DMS53 treated with DMSO at 0.1 percent for 48 hours (cell line): ENCODE measurements at regions not wholly inside any gene's neighbourhood (a gene's known extent, or its start where the extent isn't known, plus 50 kb on each side); places are given as distances from the start of the nearest gene placed in this dataset.
A peak's percentile ranks its signal among the peaks of the same experiment; 100 is the strongest.
"Not testable (repeated sequence)": the region's sequence is repeated elsewhere in the genome, so short reads cannot be mapped to it uniquely, and the experiment has no call there.

Experiments
- DNase-seq: peaks from one replicate; lab custom pipeline; 2025; ENCODE audit not compliant: unreplicated experiment; lab: John Stamatoyannopoulos, UW

DNA sequence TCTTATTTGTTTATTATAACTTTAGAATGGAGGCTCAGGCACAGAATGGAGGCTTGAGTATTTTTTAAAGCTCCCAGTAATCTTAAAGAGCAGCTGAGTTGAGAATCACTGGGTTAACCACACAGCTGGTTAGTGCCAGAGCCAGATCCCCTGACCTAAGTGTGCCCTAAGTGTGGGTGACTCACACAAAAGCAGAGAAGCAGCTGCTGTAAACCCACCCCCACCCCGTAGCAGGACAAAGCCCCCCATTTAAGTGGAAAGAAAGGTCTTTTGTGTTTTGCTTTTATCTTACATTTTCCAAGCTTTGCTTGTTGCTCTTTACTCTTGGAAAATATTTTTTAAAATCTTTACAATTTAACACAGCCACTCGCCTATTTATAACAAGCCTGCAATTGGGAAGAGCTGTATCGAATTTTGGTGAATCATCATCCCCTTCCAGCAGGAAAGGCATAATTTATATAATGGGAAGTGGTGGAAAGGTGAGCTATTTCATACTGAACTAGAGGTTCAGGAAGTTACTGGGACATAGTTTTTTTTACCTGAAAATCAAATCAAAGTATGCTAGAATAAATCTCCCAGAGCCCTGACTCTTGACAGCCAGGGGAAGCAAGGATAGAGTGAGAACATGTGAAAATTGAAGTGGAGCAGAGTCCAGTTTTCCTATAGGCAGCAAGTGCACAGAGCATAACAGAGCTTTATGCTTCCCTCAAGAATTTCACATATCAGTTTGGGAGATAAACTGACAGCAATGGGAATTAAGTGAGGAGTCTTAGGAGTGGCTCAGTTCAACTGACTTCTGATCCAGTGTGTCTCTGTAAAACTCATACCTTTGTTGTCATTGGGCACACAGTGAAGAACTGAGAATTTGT, 405.7 kb downstream of the AASDHPPT start:
- DNase-seq, result peak; percentile 53

DNA sequence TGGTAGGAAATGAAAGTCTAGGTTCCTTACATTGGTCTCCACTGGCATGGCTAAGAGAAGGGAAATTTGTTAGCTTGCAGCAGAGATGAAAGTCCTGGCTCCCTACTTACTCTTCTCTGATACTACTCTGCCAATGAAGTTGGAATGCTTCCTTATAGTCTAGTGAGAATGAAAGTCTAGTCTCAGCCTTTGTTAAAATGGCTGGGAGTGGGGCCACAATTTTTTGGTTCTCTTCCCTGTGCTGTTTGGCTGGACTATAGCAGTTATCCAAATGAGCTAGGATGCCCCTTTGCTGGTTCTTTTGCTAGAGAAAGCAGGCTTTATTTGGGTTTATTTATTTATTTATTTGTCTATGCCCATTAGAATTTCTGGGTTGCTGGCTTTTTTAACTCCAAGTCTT, 414.3 kb downstream of the AASDHPPT start:
- DNase-seq, result no peak

DNA sequence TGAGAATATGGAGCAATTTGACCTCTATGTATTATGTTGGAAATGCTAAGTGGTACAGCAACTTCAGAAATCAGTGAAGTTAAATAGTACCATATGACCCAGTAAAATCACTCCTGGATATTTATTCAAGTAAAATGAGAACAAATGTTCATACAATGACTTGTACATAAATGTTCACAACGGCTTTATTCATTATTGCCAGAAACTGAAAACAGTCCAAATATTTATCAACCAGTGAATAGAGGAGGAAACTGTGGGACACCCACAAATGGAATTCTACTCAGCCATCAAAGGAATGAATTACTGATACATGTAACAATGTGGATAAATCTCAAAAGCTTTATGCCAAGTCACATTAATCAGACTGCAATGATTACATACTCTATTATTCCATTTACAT, 416.3 kb downstream of the AASDHPPT start:
- DNase-seq, result no peak

DNA sequence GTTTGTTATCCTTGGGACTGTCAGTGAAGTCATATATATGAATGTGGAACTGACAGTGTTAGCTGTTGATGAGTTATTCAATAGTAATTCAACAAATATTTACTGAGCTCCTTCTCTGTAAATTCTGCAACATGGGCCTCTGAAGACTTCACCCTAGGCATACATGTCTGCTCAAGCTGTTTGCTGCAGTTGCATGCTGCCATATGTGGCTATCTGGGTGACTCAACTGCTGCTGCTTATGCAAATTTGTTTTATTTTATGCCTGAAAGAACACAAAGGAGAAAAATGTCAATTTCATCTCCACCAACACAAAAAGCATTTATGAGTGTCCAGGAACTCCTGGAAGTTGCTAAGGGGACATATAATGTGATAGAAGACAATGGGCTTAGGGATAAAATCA, 417.6 kb downstream of the AASDHPPT start:
- DNase-seq, result peak; percentile 92

DNA sequence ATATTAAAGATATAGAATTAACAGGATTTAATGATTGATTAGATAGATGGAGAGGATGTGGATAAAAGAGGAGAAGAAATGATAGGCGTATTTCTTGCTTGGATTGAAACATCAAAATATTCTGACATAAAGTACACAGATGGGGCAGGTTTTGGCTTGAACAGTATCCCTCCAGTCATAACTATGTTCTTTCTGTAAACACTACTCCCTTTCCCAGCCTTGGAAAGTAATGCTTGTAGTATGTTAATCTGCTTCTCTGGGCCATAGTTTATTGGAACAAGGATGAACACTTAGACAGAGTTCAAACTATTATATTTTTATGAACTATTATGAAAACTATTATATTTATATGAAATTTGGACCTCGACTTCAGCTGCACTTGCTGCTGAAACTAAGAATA, 419.2 kb downstream of the AASDHPPT start:
- no peak for DNase-seq

DNA sequence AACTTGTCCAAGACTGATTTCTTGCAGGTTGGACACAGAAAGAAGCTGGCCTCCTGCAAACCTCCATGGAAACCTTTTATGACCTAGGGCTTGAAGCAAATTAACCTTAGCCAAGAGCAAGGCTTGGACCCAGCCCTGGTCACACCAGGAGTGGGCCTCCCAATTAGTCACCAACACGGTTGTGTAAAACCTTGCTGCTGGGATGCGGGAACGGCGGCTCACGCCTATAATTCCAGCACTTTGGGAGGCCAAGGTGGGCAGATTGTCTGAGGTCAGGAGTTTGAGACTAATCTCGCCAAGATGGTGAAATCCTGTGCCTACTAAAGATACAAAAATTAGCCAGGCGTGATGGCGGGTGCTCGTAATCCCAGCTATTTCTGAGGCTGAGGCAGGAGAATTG, 419.9 kb downstream of the AASDHPPT start:
- DNase-seq, result no peak

DNA sequence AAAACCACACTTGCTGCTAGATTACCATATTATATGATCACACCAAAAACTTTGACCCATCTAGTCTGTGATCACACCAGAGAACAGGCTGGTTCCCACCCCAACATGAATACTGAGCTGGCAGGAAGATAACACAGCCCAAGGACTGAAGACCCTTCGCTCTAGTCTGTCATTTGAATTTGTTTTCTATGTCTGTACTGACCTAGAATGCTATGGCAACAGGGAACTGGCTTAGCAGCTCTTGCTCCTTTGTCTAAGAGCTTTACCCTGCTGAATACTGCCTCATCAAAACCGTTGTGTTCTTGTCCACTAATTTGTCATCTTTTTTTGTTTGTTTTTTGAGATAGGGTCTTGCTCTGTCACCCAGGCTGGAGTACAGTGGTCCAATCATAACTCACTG, 420.4 kb downstream of the AASDHPPT start:
- DNase-seq, result no peak

DNA sequence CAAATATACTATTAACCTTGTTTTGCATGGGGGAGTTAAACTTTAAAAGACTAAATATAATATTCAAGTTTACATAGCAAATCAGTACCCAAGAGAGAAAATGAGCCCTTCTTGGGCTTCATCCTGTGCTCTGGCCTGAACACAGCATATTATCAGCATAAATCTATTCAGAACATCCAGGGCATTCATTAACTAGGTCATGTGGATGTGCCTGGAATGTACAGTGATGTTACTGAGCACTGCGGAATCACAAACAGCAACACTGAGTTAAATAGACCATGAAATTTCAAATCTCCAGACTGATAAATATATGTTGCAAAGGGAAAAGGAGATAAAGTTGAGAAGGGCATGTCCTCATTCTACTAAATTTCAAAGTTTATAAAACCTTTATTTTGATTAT, 426.4 kb downstream of the AASDHPPT start:
- DNase-seq, result no peak

DNA sequence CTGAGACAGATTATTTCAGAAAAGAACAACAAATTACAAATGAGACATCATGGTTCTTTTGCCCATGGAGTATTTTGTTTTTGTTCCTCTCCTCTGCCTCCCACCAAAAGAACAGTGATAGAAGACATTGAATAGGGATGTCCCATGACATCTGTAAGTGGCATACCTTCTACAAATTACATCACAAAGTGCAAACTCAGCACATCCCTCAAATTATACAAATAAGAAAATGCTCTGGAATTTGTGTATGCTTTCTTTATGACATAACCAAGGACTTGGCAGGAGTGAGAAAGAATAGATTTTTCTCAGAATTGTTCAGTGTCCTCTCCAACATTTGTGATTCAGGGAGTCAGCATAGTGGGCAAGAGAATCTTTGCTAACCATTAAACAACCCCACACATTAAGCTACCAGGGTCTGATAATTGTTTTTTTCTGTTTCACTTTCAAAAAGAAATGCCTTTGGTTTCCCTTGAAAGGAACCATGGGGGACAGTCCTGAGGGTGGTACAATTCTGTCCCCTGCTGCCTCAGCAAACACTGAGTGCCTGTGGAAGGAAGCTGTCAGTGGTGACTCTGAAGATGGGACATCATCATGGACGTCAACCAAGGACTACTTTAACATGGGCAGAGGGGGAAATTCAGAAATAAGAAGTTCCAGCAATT, 430.3 kb downstream of the AASDHPPT start:
- DNase-seq, result no peak

DNA sequence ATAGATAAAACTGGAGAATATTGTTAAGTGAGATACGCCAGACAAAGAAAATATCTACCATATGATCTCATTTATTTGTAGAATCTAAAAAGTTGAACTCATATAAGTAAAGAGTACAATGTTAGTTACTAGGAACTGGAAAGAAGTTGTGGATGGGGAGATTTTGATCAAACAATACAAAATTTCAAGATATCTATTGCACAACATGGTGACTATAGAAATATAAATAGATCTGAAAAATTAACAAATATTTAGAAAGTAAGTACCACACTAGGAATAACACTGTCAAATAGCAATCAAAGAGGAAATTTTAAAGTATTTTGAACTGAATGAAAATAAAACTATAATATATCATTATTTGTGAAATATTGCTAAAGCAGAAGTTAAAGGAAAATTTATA, 437.2 kb downstream of the AASDHPPT start:
- DNase-seq, result no peak

DNA sequence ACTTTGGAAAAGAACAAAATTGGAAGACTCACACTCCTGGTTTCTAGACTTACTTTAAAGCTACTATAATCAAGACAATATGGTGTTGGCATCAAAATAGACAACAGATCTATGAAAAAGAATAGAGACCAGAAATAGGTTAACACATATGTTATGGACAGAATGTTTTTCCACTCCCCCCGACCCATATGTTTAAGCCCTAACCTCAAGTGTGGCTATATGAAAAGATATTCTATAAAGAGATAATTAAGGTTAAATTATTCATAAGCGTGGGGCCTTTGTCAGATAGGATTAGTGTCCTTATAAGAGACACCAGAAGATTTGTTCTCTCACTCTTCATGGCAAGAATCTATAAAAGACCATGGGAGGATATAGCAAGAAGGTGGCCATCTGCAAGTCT, 440.0 kb downstream of the AASDHPPT start:
- no peak for DNase-seq

DNA sequence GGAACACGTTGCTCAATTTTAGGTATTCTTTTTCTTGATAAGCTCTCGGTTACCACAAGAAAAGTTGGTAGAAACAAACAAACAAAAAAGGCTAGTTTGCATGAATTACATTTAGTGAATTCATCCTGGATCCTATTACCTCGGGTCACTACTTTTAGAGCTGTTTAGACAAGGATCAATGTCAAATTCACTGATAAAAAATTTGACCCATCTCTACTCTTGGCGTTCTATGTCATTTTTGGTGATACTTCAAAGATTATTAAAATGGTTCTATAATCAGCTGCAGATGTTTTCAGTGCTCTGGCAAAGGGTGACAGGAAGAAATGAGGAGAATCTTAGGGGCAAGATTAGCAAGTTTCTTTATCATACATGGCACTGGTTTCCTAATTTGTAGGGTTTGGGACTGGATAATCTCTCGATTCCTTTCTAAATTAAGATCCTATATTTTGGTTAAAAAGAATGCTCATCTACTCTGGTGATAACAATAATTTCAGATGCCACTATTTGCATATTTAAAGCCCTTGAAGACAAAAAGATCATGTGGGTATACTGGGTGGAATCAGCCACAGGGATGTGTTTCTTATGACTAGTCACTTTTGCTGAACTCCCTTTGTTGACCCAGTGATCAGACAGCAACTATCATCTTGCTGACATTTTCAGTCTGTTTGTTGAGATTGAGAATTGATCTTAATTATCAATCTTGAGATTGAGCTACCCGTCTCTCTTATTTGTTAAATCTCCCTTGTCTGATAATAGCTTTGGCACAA, 442.9 kb downstream of the AASDHPPT start:
- no peak for DNase-seq

DNA sequence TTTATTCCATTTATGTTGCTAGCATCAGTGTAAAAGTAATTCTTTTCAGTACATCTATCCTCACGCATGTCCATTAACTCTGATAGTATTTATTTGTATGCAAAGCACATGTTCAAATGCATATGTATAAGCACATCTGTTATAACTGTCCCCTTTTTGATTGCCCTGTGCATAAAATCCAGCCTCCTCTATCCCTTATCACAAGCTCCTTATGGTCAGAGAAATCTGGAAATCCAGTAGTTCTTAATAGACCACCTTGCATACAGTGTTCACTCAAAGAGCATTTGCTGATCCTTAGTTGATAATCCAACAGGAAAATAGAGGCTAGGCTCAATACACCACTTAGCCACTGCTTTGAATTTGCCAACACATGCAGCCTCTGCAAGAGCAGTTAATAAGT, 443.5 kb downstream of the AASDHPPT start:
- DNase-seq, result no peak

DNA sequence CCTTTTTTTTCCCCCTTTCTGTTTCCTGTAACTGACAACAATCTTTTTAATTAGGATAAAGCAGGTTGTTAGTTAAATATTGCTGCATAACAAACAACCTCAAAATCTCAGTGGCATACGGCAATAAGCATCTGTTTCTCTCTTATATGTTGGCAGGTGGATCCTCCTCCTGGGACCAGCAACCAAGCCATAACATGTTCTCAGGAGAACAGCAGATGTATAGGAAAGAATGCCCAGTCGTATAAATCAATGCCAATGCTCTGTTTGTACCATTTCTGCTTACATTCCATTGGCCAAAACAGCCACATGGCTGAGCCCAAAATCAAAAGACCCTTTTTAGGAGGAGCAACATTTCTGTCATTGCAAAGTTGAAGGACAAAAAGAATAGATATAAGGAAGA, 445.7 kb downstream of the AASDHPPT start:
- no peak for DNase-seq

DNA sequence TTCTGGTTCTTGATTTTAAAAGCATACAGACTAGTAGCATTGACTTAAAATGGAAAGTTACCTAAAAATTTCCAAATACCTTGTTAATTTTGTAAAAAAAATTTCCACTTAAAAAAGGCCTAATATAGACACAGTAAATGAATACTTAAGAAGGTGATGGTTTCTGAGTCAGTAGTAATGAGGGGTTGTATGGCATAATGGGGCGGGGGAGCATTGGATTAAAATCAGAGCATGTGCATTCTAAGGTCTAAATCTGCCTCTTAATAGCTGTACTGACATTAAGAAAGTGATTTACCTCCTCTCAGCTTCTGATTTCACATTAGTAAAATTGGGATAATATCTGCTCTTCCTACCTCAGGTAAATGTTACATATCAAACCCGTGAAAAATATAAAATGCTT, 446.5 kb downstream of the AASDHPPT start:
- DNase-seq, result no peak

DNA sequence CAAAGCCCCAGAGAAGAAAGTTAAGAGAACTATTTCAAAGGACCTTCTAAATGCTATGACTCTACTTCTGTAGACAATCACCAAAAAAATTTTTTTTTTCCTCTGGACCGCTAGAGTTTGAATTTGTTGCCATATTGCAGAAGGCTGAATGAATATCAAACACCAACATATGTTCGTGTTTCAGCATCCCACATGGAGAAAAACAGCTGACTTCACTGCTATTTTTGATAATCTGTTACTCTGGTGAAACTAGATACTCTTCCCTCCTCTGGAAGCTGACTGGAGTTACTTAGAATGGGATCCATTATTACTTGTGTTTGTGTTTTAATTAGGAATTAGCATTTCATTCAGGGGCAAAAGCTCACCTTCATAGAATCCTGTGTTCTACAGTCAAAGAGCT, 447.0 kb downstream of the AASDHPPT start:
- DNase-seq, result no peak

DNA sequence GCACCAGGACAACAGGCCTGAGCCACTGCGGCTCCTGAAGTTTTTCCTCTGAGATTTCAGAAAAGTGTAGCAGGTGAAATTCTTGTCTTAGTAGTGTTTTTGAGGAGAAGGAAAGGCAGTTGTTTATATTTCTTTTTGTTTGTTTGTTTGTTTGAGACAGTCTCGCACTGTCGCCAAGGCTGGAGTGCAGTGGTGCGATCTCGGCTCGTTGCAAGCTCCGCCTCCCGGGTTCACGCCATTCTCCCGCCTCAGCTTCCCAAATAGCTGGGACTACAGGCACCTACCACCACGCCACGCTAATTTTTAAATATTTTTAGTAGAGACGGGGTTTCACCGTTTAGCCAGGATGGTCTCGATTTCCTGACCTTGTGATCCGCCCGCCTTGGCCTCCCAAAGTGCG, 454.2 kb downstream of the AASDHPPT start:
- DNase-seq, result not testable (repeated sequence)

DNA sequence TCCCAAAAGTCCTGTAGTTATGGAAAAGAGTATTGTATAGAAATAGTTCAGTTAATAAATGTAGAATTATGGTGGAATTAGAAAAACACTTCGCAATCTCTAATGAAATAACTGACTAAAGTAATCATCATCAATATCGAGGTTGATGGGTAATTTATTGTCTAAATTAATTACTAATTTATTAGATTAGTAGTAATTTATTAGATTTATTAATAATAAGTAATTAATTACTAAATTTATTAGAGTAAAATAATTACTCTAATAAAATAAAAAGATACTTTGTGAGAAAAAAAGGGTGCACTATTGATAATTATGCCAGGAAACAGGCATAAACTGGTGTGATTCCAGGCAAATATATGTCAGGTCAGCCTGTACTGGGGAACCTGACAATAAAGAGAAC, 455.6 kb downstream of the AASDHPPT start:
- DNase-seq, result no peak

DNA sequence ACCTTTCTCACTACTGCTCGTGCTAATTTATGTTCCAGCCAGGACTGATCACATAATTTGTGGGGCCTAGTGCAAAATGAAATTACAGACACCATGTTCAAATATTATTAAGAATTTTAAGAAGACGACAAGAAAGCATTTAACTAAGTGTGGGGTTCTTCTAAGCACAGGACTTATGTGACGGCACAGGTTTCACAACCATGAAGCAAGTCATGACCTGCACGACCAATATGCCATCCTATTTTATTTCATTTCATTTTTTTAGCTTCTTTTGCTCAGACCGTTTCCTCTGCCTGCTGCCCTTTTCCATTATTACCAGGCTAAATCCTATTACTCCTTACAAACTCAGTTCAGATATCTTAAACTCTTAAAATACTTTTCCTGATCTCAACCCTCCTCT, 462.5 kb downstream of the AASDHPPT start:
- no peak for DNase-seq

DNA sequence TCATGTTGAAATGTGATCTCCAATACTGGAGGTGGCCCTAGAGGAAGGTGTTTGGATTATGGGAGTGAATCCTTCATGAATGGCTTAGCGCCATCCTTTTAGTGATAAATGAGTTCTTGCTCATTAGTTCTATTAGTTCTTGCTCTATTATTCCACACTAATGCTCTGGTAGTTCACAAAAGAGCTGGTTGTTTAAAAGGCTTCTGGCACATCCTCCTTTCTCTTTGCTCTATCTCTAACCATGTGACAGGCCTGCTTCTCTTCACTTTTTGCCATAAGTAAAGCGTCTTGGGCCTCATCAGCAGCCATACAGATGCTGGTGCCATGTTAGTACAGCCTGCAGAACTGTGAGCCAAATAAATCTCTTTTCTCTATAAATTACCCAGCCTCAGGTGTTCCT, 469.9 kb downstream of the GUCY1A2 start:
- no peak for DNase-seq

DNA sequence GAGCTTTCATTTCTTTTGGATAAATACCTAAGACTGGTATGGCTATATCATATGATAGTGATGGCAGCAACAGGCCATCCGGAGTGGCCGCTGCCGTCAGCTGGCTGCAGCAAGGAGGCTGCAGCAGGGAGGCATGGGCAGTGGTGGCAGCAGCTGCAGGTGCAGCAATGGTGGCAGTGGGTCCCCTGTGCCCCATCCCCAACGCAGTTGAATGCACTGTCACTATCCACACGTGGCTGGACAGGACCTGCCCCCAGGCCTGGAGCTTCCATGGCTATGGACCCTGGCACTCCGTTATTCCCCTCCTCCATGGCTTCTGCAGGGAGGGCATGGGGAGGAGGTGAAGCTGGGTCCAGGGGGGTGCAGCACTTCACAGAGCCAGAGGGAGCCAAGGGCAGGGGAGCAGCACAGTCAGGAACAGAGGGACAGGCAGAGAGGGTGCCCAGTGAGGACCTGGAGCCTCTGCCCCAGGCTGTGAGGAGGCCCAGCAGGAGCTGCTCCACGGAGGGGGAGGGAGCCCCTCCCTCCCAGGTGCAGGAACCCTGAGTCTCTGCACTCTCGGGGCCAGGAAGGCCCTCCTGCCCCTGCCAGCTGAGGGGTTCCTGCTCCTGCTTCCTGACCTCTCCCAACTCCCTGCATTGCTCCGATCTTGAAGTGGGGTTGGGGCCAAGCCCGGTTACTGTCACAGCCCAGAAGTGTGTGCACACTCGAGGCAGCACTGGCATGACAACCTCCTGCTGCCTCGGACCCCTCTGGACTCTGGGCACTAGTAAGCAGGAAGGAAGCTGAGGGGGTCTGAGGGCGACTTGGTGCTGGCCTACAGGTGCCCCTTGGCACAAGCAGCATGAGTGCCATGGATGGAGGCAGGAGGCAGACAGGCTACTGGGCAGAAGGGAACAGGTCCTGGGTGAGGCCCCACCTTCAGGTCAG, 466.3 kb downstream of the GUCY1A2 start:
- no peak for DNase-seq
